ENCODE measurements at regions not wholly inside any gene's neighbourhood (a gene's known extent, or its start where the extent isn't known, plus 50 kb on each side); places are given as distances from the start of the nearest gene placed in this dataset.

DNA sequence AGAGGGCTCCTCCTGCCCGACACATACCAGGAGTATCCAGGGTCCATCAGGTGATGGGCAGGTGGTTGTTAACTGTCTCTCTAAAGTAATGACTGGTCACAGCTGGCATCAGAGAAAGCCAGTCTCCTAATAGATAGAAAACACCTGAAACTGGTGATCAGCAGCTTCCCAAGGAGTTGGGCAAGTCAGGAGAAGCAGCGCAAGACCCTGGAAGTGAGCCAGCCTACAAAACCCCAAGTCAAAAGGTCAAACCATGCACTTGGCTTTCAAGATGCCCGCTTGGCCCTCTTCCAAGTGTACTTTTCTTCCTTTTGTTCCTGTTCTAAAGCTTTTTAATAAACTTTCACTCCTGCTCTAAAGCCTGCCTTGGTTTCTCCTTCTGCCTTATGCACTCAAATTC, 815.2 kb downstream of the DCDC2C start:
- DNase-seq, result no peak

DNA sequence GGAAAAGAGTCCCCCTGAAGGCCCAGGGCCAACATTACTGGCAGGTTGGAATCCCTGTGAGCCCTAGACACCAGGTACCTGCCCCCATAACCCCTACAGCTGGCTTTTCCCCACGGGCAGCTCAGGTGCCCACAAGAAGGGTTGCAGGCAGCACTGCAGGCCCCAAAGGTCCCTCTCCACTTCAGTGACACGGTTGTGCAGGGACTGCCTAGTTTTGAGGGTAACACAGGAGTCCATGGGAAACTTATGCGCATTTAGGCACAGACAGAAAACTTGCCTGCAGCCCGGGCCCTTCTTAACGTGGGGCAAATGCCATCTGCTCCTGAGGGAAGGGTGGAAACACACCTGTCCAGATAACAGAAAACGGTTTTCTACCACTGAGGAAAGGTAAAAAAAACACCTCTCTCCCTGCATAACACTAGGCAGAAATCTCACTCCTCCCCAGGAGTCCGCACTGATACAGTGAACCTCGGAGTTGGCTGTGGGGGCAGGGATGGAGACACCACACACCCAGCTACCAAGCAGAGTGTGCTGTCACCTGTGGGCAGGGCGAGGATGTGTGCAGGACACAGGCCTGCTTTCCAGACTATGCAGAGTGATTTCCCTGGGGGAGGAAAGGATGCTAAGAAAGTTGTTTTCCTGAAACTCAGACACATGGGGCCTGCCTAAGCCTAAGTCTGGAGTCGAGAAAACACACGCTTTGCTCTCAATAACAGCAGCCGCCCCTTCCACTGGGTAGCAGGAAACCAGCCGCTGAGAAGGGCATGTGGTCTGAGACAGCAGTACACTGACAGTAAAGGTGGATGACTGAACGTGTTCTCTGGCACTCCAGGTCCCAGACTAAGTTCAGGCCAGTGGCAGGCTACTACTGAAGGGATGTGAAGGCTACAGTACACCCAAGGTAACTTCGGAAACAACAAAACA, 819.4 kb downstream of the DCDC2C start:
- no peak for DNase-seq

DNA sequence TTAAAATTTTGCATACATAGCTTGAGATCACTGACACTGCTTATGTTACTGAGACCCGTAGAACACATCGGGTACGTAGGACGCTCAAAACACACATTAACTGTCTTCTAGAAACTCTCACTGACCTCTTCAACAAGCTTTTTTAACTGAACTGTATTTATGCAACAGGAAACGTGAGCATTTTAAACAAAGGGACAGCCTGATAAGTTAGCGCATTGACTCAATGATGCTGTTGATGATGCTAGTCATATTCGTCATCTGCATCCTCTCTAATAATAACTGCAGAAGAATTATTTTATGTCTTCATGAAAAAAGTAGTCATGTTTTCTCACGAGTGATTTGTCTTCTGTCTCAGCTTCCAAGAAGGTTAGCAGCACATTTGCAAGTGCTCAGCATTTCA, 824.0 kb downstream of the DCDC2C start:
- no peak for DNase-seq

DNA sequence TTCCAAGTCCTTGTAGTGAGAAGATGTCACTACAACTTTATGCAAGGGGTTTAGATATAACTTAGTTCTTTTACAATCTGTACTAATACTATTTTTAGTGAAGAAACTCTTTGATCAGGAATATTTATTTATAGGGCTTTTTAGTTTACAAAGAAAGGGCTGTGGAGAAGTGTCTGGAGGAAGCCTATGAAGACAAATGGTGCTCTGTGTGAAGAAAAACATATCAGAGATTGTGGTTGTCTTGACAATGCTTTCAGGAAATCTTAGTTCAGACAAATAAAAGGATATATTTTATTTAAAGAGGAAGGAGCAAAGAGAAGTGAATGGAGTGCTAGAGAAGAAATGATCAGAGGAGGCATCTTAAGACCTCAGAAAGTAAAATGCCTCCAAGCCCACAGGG, 824.9 kb downstream of the DCDC2C start:
- no peak for DNase-seq

DNA sequence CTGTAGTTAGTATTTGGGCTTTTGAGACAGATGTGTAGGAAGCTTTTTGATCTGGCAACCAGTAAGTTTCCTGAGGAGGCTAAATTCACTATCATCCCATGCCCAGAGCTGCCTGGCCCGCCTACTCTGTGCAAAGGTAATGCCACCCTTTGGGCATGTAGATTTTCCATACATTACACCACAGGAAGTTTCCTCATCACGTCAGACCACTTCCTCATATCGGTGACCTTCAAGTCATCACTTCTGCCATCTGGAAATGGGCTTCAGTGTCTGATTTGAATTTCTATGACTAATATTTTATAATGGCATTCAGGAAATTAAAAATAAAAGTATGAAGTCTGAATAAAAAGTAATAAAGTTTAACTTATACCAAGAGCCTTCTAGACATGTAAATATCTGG, 825.4 kb downstream of the DCDC2C start:
- no peak for DNase-seq

DNA sequence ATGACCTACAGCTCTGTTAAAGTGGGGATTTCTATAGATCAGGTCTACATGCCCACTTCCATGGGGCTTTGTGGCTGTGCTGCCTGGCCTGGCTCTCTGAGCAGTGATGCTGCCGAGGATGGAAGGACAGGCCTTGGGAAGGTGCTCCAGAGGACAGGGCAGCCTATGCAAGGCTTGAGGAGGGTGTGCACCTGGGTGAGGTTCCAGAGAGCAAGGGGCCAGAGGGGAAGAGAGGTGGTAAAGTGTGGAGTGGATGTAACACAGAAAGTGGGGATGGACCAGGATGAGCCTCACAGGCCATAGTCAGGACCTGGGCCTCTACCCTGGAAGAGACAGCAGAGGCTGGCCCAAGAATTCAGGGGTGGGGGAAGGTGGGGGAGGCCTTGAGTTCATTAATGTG, 826.4 kb downstream of the DCDC2C start:
- DNase-seq, result no peak

DNA sequence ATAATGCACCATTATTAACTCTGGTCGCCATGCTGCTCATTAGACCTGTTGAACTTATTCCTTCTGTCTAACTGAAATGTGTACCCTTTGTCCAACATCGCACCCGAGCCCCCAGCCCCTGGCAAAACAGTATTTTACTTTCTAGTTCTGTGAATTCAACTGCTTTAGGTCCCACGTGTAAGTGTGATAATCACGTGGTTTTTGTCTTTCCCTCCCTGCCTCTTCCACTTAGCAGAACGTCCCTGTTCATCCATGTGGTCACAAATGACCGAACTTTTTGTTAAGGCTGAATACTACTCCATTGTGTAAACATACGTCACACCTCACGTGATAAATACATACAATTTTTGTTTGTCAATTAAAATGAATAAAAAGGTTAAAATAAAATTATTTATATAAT, 826.9 kb downstream of the DCDC2C start:
- DNase-seq, result no peak

DNA sequence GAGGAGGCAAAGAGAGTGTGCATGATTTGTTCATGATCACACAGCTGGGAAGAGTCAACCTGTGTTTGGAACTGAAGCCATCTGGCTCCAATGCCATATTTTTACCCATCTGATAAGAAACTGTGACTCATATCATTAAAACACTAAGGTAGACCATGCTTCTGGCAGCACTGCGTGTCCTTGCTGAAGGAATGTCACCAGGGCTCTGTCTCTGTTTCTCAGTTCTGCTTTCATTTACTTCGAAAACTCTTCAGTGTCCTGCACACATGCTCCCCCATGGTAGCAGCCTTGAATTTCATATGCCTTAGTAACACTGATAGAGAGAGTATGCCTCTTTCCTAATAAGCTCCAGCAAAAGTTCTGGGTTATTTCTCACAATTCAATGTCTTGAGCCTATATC, 830.4 kb downstream of the DCDC2C start:
- DNase-seq, result no peak

DNA sequence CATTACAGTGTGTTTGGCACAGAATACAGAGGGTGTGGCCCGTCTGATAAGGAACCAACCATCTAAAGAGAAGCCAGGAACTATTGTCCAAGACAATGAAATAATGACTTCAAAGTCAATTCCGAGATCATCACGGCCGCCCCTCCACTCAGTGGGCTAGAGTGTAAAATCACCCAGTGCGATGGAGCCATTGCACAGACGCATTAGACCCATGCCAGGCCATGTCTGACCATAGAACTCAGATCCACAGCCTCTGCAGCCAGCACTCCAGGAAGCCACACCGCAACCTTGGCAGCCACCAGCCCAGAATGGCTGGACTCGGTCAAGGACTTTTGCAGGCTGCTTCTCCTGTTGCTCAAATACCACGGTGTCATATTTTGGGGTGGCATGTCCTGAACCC, 835.7 kb downstream of the DCDC2C start:
- no peak for DNase-seq

DNA sequence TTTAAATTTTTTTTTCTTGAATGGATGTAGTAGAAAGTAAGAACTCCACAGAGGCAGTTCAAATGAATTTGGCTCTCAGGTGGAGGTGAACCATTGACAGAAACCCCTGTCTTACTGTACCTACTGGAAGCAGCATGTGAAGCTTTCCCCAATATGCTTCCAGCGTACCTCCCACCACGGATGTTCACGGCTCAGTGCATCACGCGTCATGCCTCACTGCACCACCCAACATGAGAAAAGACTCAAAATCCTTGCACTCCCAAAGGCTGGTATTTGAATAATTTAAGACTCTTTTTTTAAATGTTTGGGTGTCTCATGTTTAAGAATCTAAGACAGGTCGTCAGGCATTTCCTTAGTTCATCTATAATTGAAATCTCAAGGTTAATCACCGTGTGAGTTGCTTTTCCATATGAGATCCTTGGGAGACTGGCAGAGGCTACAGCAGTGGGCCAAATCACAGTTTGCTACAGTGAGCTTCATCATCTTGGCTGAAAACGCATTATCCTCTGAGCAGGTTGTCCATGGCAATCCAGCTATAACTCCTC, 846.4 kb downstream of the DCDC2C start:
- DNase-seq, result no peak

DNA sequence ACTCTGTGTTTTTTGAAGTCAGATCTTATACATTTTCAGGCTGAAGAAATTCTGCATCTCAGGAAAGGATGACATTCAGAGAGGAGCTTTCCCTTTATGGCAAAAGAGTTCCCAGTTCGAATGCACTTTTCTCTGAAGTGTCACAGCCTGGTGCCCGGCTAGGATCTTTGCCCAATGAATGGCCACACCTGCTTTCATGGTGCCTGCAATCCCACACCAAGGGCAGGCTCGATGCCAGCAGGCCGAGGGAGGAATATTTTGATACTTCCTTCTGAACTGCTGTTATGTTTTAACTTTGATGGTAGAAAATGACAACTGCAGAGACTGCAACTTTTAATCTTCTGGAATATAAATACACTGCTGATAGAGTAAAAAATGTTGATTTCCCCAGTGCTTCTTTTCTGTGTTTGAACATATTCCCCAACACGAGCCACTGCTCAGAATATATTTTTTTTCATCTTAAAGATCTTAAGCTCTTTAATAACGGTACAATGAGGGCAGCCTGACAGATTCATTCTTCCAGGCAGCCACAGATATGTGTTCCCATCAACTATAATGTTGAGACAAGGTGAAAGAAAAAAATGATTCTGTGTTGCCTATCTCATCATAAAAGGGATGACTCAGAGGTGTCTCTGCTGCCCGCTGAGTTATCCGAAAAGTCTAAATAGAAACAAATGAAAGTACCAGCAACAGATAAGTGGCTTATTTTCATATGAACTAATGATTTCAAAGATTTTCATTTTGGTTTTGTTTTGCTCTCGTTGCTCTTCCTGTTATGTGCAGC, 848.5 kb downstream of the DCDC2C start:
- no peak for DNase-seq

DNA sequence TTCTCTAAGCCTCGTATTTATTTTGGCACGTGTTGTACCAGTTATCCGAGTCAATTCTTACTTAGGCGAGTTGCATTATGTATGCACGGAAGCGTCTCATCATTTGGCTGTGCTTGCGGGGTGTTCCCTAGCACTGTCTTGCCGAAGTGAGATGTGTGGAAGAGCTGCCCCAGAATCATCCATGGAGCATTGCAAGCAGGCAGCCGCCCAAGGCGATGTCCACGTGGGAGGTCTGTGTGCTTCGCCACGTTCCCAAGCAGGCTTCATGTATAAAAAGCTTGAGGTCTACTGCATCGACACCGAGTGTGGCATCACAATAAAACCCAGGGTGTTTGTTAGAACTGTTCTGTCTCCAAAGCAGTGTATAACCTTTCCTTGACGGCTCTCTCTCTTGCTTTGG, 849.9 kb downstream of the DCDC2C start:
- DNase-seq, result no peak

DNA sequence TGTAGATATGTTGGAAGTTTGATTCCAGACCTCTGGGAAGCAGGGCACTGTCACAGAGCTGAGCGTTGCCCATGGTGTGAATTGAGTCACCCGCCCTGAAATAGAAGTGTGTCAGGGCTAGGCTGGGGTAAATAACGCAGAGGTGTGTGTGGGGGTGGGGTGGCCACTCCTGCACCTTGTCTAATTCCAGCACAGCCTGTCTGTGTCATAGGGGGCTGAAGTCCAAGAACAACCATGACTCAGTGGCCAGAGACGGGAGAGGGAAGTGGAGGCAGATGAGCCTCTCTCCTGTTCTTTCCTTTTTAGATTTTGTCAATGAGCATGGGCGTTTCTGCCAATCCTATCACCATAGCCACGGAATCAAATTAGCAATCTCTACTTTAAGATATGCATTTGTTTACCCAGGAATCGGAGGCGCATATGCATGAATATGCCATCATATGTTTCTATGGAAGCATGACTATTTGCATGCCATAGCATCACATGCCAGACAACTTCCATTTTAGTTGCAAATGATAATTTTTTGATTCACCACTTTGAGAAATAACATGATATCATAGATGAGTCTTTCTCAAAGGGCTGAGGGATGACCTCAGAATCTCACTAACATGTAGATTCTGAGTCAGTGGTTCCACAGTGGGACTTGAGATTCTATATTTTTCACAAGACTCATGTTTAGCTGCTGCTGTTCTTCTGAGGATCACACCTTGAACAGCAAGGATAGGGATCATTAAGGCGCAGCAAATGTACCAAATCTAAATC, 852.9 kb downstream of the DCDC2C start:
- DNase-seq, result no peak

DNA sequence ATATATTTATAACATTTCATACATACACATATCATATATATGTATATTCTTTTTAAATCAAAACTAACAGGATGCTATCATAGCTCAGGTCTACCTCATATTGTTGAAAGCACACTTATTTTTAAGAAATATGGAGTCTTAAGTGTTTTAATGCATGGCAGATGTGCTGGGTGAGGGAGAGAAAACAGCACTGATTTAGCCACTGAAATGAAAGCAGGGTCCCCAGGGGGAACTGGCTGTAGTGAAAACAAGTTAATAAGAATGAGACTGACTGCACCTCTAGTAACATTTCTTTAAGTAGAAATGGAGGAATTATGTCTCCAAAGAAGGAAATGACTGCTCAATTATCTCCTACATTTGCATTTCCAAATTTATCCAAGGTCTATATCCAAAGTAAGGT, 857.8 kb downstream of the DCDC2C start:
- DNase-seq, result no peak

DNA sequence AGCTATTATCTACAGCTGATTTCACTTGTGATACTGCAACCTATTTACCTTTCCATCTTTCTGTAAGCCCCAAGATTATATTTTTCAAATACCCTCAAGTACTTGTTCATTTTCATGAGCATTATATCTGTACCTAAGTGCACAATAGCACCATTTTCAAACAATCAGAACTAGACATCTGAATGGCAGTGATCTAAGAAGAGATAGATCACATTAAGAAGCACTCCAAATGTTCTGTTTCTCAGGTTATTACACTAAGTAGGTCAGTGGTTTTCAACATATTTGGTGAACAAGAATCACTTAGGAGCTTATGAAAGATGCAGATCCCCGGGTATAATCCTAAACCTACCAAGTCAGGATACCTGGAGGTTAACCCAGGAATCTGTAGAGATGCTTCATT, 872.7 kb downstream of the DCDC2C start:
- DNase-seq, result no peak

DNA sequence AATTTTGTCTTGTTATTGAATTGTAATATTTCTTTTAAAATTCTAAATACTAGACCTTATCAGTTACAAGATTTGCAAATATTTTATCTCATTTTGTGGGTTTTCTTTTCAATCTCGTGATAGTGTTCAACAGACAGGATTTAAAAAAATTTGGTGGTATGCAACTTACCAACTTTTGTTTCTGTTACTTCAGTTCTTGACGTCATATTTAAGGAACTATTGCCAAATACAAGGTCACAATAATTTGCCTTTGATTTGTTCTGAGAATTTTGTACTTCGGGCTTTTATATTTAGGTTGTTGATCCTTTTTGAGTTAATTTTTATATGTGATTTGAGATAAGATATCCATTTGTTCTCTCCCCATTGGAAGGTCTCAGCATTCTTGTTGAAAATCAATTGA, 876.6 kb downstream of the DCDC2C start:
- DNase-seq, result no peak

DNA sequence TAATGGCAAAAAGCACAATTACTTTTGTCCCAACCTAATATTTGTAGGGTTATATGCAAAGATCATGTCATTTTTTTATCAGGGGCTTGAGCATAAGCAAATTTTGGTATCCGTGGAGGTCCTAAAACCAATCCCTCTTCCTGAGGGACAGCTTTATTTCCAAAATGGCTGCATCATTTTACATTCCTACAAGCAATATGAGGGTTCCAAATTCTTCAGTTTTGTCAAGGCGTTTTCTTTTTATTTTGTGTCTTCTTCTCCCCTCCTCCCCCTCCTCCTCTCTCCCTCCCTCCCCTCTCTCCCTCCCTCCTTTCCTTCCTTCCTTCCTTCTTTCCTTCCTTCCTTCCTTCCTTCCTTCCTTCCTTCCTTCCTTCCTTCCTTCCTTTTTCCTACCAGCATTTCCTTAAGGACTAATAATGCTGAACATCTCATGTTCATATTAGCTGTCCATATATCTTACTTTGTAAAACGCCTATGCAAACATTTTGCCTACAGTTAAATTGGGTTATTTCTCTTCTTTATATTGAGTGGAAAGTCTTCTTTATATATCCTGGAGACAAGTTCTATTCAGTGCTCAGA, 881.8 kb downstream of the DCDC2C start:
- no peak for DNase-seq

DNA sequence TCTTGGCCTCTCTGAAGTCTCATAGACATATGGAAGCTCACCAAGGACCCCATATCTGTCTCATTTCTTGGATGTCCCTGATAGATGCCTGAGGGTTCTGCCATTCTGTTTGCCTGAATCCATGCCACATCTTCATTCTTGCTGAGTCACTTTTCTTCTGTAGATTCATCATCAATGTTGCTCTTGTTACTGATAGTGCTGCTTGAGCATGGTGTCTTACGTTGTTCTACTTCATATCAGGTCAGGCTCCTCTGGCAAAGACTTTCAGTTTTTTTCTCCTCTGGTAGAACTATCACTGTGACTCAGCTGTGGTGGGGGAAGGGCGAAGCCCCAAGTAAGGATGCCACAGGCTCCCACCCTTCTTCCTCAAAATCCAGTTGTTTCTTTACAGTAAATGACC, 885.2 kb downstream of the DCDC2C start:
- DNase-seq, result no peak

DNA sequence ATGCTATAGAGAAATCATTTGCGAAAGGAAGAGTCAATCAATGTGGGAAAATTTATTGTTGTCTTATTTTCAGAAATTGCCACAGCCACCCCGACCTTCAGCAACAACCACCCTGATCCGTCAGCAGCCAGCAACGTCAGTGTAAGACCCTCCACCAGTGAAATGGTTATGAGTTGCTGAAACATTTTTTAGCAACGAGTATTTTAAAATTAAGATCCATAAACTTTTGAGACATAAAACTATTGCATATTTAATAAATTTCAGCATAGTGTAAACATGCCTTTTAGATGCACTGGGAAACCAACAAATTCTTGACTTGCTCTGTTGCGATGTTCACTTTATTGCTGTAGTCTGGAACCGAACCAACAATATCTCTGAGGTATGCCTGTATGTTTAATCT, 887.9 kb downstream of the DCDC2C start:
- DNase-seq, result no peak

DNA sequence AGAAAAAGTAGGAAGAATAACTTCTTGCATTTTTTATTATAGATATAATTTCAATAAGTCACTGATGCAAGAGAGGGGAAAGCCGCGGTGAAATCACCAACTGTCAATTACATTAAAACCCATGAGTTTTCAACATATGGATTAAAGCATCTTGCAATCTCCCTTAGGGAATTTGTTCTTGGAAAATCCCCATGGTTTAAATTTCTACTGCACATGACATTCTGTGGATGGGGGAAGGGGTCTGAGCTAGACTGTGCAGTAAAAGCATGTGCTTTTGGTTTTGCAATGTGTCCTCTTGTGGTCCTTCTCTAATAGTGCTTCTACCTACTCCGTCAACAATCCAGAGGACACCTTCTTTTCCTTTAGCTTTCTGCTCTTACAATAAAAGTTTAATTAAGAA, 894.0 kb downstream of the DCDC2C start:
- DNase-seq, result no peak

DNA sequence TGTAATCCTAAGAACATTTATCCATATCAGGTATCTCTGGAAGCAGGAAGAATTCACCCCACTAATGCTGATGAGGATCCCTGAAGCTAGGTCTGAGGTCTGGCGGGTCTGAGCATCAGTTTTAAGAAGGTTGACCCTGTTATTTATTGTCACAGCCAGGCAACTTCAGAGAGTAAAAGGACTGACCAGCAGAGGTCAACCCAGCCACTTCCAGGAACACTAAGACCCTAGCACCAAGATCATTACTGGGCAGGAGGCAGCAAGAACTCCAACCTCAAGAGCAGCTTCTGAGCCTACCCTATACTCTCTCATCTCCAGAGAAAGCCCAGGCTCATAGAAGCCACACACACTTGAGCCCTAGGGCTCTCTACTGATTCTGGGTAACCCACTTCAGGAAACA, 901.4 kb downstream of the DCDC2C start:
- no peak for DNase-seq

DNA sequence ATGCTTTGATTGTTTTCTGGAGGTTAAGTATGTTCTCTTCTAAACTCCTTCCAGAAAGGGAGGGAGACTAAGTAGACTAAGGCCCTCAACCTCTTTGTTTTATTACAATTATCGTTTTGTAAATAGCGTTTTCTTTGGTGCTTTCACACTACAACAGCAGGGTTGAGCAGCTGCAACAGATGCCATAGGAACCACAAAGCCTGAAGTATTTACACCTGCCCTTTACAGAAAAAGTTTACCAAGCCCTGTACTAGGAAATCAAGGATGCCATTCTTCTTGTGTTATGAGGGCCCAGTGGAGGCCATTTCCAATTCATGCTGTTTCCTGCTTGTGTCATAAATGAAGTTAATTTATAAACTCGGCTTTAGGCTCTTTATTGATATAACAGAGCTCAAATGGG, 914.8 kb downstream of the DCDC2C start:
- no peak for DNase-seq

Data from NCI-H526 (cell line).